ENCODE measurements at regions not wholly inside any gene's neighbourhood (a gene's known extent, or its start where the extent isn't known, plus 50 kb on each side); places are given as distances from the start of the nearest gene placed in this dataset.

DNA sequence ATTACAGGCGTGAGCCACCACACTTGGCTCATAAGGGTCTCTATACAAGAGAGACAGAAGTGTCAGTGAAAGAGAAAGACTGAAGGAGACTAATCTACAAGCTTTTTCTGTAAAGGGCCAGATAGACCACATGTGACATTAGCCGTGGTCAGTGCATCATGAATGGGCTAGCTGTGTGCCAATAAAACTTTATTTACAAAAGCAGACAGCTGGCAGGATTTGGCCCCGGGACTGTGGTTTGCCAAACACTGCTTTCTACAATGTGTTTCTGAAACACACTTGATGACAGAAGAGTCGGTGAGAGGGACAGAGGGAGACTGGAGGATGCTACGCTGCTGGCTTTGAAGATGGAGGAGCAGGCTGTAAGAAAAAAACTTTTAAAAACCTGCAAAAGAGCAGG, 285.4 kb downstream of the TFAP2C start:
- TF ChIP-seq, protein P1, sequence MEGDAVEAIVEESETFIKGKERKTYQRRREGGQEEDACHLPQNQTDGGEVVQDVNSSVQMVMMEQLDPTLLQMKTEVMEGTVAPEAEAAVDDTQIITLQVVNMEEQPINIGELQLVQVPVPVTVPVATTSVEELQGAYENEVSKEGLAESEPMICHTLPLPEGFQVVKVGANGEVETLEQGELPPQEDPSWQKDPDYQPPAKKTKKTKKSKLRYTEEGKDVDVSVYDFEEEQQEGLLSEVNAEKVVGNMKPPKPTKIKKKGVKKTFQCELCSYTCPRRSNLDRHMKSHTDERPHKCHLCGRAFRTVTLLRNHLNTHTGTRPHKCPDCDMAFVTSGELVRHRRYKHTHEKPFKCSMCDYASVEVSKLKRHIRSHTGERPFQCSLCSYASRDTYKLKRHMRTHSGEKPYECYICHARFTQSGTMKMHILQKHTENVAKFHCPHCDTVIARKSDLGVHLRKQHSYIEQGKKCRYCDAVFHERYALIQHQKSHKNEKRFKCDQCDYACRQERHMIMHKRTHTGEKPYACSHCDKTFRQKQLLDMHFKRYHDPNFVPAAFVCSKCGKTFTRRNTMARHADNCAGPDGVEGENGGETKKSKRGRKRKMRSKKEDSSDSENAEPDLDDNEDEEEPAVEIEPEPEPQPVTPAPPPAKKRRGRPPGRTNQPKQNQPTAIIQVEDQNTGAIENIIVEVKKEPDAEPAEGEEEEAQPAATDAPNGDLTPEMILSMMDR (IDR thresholded peaks at IDR 0.05; ENCODE audit: low read depth, low read length): no peak
- TF ChIP-seq EZH2phosphoT487 (IDR thresholded peaks at IDR 0.05; ENCODE audit: low read depth): no peak
